Mesothelial cell of epicardium (in vitro differentiated cells): ENCODE measurements at regions not wholly inside any gene's neighbourhood (a gene's known extent, or its start where the extent isn't known, plus 50 kb on each side); places are given as distances from the start of the nearest gene placed in this dataset.

Experiments
- DNase-seq, 2 experiments: peaks; one replicate each; pipeline ENCODE4 v3.0.0; 2021; ENCODE audit warnings: low spot score in 2 of 2; ENCODE audit not compliant: unreplicated experiment in 2 of 2
- H3K27ac Mint-ChIP-seq: 2 replicates; pipeline ENCODE4 v1.8.0; 2021; ENCODE audit warnings: mixed read lengths
- H3K27me3 Mint-ChIP-seq: 2 replicates; pipeline ENCODE4 v1.8.0; 2021; ENCODE audit warnings: low read depth, mixed read lengths
- H3K36me3 Mint-ChIP-seq: 2 replicates; pipeline ENCODE4 v1.8.0; 2021; ENCODE audit warnings: mixed read lengths
- H3K4me1 Mint-ChIP-seq: 2 replicates; pipeline ENCODE4 v1.8.0; 2021; ENCODE audit warnings: mixed read lengths
- H3K4me3 Mint-ChIP-seq: 2 replicates; pipeline ENCODE4 v1.8.0; 2021; ENCODE audit warnings: mild to moderate bottlenecking, moderate library complexity, mixed read lengths
- H3K9me3 Mint-ChIP-seq: 2 replicates; pipeline ENCODE4 v1.8.0; 2021; ENCODE audit warnings: mixed read lengths
- TF ChIP-seq, protein P1 (sequence below): fragments of 200-600 bp; sonication (generic); IDR thresholded peaks from one replicate; pipeline ENCODE4 v1.5.0; 2021; ENCODE audit warnings: antibody characterized with exemption; ENCODE audit not compliant: unreplicated experiment

- Mint-ChIP-seq H3K9me3 (no peaks in the 10 kb centered on the region), H3K27ac (no peak overlapping the region), H3K4me1 (peaks cover 2% of the 10 kb centered on the region), H3K4me3 (no peak overlapping the region), H3K36me3 (no peaks in the 10 kb centered on the region), H3K27me3 (peaks cover 66% of the 10 kb centered on the region)
- no peak for DNase-seq
- TF ChIP-seq, protein P1, sequence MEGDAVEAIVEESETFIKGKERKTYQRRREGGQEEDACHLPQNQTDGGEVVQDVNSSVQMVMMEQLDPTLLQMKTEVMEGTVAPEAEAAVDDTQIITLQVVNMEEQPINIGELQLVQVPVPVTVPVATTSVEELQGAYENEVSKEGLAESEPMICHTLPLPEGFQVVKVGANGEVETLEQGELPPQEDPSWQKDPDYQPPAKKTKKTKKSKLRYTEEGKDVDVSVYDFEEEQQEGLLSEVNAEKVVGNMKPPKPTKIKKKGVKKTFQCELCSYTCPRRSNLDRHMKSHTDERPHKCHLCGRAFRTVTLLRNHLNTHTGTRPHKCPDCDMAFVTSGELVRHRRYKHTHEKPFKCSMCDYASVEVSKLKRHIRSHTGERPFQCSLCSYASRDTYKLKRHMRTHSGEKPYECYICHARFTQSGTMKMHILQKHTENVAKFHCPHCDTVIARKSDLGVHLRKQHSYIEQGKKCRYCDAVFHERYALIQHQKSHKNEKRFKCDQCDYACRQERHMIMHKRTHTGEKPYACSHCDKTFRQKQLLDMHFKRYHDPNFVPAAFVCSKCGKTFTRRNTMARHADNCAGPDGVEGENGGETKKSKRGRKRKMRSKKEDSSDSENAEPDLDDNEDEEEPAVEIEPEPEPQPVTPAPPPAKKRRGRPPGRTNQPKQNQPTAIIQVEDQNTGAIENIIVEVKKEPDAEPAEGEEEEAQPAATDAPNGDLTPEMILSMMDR, result no peak
Measured at GRCh38 chr7:31249671-31250070, 90.9 kb downstream of the NEUROD6 start.

DNA sequence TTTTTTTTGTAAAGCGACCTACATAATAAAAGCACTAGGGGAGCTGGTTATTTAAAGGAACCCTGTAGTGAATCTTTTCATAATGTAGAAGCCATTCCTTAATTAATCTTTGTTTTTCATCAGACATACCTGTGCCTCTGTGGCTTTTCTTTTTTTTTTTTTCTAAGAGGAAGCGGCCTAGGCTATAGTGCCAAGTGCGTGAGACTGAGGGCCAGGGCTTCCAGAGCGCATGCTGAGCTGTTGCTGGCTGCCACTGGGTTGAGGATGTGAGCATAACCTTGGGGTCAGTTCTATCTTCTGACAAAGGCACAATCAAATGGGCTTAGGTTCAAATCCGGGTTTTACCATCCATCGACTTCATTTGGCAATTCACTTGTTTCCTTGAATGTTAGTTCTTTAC is 103.7 kb downstream of the NEUROD6 start:
- Mint-ChIP-seq H3K36me3 (no peaks in the 10 kb centered on the region), H3K27ac (no peak overlapping the region), H3K9me3 (no peaks in the 10 kb centered on the region), H3K4me3 (no peak overlapping the region), H3K27me3 (peaks cover 3% of the 10 kb centered on the region), H3K4me1 (no peaks in the 10 kb centered on the region)
- DNase-seq, result no peak
- TF ChIP-seq, protein P1, result no peak

DNA sequence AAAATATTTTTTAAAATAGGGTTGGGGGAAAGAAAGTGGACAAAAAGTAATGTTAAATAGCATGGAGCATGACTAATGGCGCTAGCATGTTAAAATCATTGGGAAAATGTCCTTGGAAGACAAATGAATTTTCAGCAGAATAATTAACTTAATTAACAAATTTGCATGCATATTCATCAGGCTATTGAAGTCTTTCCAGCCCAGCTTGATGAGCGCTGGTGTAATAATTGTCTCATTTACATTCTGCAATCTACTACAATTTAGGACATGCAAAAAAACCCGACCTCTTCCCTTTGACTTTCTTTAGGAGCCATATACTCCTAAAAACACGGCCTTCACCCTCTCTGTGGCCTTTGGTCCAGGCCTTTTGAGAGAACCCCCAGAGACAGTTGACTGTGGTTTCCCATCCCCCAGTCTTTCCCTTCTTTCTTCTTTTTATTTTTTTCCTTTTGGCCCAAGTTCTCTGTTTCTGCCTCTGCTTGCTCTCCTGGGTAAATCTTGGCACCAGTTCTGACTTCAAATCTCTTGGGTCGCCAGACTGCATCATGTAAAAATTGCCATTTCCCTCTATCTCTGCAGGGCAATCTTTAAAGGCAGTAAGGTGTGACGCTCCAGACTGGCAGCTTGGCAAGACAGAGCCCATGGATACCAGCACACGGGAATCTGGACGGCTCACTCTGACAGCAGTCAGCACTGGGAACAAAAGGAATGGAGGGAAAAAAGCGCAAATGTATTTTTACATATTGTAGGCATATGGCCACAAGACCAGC is 105.5 kb downstream of the NEUROD6 start:
- TF ChIP-seq, protein P1, result no peak
- no peak for DNase-seq
- no peak overlapping the region for H3K4me3 Mint-ChIP-seq
- H3K9me3 Mint-ChIP-seq, result no peaks in the 10 kb centered on the region
- no peak overlapping the region for H3K27ac Mint-ChIP-seq
- no peaks in the 10 kb centered on the region for H3K27me3 Mint-ChIP-seq
- no peaks in the 10 kb centered on the region for H3K36me3 Mint-ChIP-seq
- no peaks in the 10 kb centered on the region for H3K4me1 Mint-ChIP-seq

DNA sequence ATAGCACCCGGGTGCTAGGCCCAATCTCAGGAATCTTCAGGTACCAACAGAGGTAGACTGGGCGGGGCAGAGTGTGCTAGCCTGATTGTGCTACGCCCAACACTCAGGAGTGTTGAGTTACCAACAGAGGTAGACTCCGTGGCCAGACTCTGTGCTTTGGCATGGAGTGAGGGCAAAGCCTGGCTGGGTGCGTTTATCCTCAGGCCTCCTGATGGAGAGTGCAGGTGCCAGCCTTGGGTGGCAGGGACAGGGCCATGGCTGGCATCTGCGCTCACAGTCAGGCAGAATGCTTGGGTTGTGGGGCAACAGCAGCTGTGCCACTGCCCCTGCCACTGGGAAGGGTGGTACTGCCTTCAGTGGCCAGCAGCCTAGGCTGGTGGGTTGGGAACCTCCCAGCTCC is 111.6 kb downstream of the NEUROD6 start:
- Mint-ChIP-seq H3K27me3 (no peaks in the 10 kb centered on the region), H3K4me3 (no peak overlapping the region), H3K4me1 (no peaks in the 10 kb centered on the region), H3K36me3 (no peaks in the 10 kb centered on the region), H3K27ac (no peak overlapping the region), H3K9me3 (peaks cover 28% of the 10 kb centered on the region)
- TF ChIP-seq, protein P1, result no peak
- no peak for DNase-seq

- no peak for DNase-seq
- Mint-ChIP-seq H3K27ac (no peak overlapping the region), H3K4me3 (no peak overlapping the region), H3K36me3 (no peaks in the 10 kb centered on the region), H3K9me3 (peaks cover 3% of the 10 kb centered on the region), H3K4me1 (no peaks in the 10 kb centered on the region), H3K27me3 (peaks cover 37% of the 10 kb centered on the region)
- TF ChIP-seq, protein P1, result no peak
Measured at GRCh38 chr7:31214751-31215150, 125.8 kb downstream of the NEUROD6 start.
